ENCODE measurements at regions not wholly inside any gene's neighbourhood (a gene's known extent, or its start where the extent isn't known, plus 50 kb on each side); places are given as distances from the start of the nearest gene placed in this dataset.

DNA sequence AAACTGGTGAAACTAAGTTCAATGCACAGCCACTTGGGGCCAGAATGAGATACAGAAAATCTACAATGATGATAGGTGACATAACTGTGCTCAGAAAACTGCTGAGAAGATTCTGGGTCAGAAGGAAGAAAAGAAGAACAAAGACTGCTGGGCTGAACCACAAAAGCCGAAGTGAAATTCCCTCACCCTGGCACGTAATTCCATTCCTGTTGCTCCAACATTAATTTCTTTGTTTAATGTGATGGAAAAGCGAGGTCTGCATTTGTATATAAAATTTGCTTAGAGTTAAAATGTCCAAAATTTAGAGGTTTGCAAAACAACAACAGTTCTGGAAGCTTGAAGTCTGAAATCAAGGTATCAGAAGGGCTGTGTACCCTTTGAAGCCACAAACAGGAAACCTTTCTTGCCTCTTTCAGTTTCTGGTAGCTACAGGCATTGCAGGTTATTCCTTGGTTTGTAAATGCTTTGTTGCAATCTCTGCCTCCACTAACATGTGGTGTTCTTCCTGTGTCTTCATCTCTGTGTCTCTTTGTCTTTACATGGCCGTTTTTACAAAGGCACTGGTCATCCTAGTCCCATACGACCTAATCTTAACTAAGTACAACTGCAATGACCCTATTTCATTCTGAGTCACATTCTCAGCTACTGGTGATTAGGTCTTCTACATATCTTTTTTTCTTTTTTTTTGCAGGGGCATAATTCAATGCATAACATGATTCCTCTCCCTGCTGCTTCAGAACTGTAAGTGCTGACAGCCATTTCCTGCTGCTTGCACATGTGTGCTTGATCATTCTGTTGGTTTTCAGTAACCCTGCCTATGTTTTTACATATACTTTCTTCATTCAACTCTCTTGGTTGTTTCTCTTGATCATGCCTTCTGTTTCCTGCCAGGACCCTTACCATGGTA lies 603.0 kb upstream of the CDH8 start:
- no peak overlapping the region for H3K4me3 ChIP-seq (ENCODE audit: low read depth, low read length)
- TF ChIP-seq, protein P1, sequence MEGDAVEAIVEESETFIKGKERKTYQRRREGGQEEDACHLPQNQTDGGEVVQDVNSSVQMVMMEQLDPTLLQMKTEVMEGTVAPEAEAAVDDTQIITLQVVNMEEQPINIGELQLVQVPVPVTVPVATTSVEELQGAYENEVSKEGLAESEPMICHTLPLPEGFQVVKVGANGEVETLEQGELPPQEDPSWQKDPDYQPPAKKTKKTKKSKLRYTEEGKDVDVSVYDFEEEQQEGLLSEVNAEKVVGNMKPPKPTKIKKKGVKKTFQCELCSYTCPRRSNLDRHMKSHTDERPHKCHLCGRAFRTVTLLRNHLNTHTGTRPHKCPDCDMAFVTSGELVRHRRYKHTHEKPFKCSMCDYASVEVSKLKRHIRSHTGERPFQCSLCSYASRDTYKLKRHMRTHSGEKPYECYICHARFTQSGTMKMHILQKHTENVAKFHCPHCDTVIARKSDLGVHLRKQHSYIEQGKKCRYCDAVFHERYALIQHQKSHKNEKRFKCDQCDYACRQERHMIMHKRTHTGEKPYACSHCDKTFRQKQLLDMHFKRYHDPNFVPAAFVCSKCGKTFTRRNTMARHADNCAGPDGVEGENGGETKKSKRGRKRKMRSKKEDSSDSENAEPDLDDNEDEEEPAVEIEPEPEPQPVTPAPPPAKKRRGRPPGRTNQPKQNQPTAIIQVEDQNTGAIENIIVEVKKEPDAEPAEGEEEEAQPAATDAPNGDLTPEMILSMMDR (IDR thresholded peaks at IDR 0.05; ENCODE audit: insufficient read depth, low read depth, low read length), result no peak
- no peak for DNase-seq (ENCODE audit: low read depth)

DNA sequence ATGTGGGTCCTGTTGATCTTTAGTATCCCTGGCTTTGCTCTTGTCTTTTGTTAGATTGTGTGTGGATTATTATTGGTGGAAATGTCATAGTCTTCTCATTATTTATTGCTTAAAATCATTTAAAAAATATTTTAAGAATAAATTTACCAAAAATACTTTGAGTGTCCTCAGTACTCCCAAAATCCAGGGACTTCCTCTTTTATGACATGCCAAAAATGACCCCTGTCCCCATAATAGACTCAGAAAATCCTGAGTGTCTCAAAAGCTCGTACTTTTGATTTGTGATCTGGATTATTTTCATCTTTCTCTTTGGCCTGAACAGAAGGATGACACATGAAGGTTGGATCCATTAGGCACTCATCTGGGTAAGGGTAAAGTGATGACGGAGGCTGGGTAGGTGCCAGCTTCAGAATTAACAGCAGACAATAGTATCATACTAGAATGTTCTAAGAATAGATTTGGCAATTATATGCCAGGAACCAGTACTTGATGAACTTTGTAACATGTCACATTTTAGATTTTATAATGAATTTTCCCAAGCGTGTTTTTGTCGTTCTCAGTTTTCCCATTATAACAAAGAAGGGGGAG lies 602.2 kb upstream of the CDH8 start:
- TF ChIP-seq, protein P1 (IDR thresholded peaks at IDR 0.05; ENCODE audit: insufficient read depth, low read depth, low read length), result no peak
- DNase-seq (ENCODE audit: low read depth), result no peak
- H3K4me3 ChIP-seq (ENCODE audit: low read depth, low read length), result no peak overlapping the region

DNA sequence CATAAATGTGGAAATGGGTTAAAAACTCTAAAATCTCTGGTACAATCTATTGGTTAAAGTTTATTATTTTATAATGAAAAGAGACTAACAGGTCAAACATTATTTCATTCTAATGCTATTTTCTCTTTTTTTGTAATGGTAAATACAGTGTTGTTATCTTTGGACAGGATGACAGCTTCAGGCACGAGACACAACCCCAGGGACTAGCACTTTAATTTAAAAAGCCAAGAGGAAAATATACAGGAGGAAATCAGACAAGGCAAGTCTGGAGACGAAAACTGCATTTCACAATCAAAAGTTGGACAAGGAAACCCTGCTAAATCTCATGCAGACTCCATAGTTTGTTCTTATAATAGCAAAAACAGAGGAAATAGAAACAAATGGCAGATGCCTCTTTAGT lies 589.1 kb upstream of the CDH8 start:
- H3K4me3 ChIP-seq (ENCODE audit: low read depth, low read length), result no peak overlapping the region
- DNase-seq (ENCODE audit: low read depth), result no peak
- TF ChIP-seq, protein P1 (IDR thresholded peaks at IDR 0.05; ENCODE audit: insufficient read depth, low read depth, low read length), result no peak

DNA sequence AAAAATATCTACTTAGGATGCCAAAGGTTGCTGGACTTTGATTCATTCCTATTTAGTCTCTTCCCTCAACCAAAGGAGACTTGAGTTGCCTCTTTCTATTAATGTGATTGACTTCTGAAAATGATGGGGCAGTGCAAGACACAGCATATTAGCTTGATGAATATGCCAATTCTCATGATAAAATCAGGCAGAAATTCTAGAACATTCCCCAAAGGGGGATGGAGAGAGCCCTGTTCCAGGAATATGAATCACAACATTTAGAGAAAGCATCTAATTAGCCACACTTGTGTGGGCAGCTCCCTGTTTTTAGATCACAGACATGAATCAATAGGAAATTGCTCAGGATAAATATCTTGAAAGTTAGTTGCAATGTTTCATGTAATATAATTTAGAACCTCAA lies 584.0 kb upstream of the CDH8 start:
- TF ChIP-seq, protein P1 (IDR thresholded peaks at IDR 0.05; ENCODE audit: insufficient read depth, low read depth, low read length), result no peak
- no peak for DNase-seq (ENCODE audit: low read depth)
- no peak overlapping the region for H3K4me3 ChIP-seq (ENCODE audit: low read depth, low read length)

DNA sequence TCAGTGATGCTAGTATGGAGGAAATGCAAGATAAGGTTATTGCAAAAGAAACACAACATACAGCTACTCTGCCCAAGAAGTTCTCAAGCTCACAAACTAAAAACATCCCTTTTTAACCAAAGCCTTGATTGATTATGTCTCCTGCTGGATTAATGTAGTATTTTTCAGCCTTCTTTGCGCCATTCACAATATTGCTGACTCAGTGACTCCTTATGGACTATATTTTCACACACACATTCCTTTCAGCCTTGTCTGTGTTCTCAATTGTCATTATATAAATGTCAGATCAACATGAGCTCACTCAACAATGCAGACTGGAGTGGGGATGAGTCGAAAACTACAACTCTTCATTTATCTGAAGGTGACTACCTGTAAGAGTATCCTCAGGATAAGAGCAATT lies 579.3 kb upstream of the CDH8 start:
- TF ChIP-seq, protein P1 (IDR thresholded peaks at IDR 0.05; ENCODE audit: insufficient read depth, low read depth, low read length), result no peak
- no peak overlapping the region for H3K4me3 ChIP-seq (ENCODE audit: low read depth, low read length)
- DNase-seq (ENCODE audit: low read depth), result no peak

DNA sequence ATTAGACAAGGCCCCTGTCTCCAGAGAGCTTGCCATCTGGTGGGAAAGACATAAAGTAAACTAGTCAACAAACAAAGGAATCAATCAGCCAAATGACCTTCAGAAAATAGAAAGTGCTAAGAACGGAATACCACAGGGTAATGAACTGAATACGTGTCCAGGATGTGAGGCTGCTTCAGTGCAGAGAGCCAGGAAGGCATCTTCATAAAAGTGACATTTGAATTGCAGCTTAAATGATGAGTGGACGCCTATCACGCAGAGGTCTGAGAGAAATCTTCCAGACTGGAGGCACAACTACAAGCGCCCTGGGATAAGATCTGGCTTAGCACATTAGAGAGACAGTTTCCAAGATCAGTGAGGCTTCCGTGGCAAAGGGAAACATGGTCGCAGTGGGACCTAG lies 574.1 kb upstream of the CDH8 start:
- TF ChIP-seq, protein P1 (IDR thresholded peaks at IDR 0.05; ENCODE audit: insufficient read depth, low read depth, low read length), result no peak
- no peak for DNase-seq (ENCODE audit: low read depth)
- no peak overlapping the region for H3K4me3 ChIP-seq (ENCODE audit: low read depth, low read length)

All from fibroblast of villous mesenchyme (primary cell).